Peyer's patch (tissue), 4 donors: ENCODE measurements at regions not wholly inside any gene's neighbourhood (a gene's known extent, or its start where the extent isn't known, plus 50 kb on each side); places are given as distances from the start of the nearest gene placed in this dataset.

Experiments used
- POLR2A ChIP-seq, 2 donors: fragments of 450-650 bp; IDR thresholded peaks; one replicate each; pipeline ENCODE4 v1.5.1; 2017; ENCODE audit warnings: antibody characterized with exemption in 2 of 2, mild to moderate bottlenecking in 2 of 2, moderate library complexity in 2 of 2
- TF ChIP-seq, protein P1 (sequence below), 6 experiments: fragments of 450-650 bp in 4 of 6; fragments of 200-600 bp in 2 of 6; sonication (generic) in 1 of 6; IDR thresholded peaks; one replicate each; pipeline ENCODE4 v1.5.1; 2017 to 2019; ENCODE audit warnings: antibody characterized with exemption in 6 of 6, mild to moderate bottlenecking in 3 of 6, moderate library complexity in 1 of 6

DNA sequence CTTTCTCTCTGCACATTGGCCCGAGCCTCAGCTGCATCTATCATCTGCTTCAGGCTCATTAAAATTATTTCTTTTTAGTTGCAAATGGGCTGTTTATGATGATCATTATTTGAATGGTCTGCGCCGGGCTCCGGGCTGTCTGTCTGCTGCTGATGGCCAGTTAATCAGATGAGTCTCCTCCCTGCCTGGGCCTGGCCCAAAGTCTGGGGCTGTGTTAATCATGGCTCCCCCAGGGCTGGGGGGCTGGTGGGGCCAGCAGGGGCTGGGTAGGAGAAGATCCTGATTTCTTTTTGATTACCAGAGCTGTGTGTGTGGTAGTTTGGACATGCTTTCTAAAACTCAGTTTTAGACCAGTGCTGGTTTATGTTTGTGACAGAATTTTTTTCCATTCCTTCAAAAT, 159.1 kb downstream of the PHETA1 start:
- TF ChIP-seq, protein P1, sequence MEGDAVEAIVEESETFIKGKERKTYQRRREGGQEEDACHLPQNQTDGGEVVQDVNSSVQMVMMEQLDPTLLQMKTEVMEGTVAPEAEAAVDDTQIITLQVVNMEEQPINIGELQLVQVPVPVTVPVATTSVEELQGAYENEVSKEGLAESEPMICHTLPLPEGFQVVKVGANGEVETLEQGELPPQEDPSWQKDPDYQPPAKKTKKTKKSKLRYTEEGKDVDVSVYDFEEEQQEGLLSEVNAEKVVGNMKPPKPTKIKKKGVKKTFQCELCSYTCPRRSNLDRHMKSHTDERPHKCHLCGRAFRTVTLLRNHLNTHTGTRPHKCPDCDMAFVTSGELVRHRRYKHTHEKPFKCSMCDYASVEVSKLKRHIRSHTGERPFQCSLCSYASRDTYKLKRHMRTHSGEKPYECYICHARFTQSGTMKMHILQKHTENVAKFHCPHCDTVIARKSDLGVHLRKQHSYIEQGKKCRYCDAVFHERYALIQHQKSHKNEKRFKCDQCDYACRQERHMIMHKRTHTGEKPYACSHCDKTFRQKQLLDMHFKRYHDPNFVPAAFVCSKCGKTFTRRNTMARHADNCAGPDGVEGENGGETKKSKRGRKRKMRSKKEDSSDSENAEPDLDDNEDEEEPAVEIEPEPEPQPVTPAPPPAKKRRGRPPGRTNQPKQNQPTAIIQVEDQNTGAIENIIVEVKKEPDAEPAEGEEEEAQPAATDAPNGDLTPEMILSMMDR (IDR thresholded peaks at IDR 0.05), result no peak
- TF ChIP-seq POLR2A (IDR thresholded peaks at IDR 0.05), result no peak
